GM23338 (cell line): ENCODE measurements at regions not wholly inside any gene's neighbourhood (a gene's known extent, or its start where the extent isn't known, plus 50 kb on each side); places are given as distances from the start of the nearest gene placed in this dataset.

Experiments used
- ATAC-seq: fragments of 200-7000 bp; cut with Tn5 transposase; 3 replicates; pipeline ENCODE4 v1.9.1; 2020
- DNase-seq: peaks from one replicate; pipeline ENCODE4 v3.0.0-alpha.2; 2015; ENCODE audit warnings: low spot score
- H2AFZ ChIP-seq: fragments of 200-600 bp; sonication (generic); 2 replicates; pipeline ENCODE4 v1.8.0; 2016; ENCODE audit warnings: antibody characterized with exemption, mild to moderate bottlenecking, moderate library complexity
- H3F3A ChIP-seq: fragments of 200-600 bp; sonication (generic); replicated peaks from 2 replicates; pipeline ENCODE4 v1.8.0; 2017; ENCODE audit warnings: antibody characterized with exemption, mixed run types, low read depth
- H3K27ac ChIP-seq: fragments of 200-600 bp; sonication (generic); 2 replicates; pipeline ENCODE4 v1.6.1; 2016; ENCODE audit warnings: low read depth
- H3K27me3 ChIP-seq: fragments of 200-600 bp; sonication (generic); 2 replicates; pipeline ENCODE4 v1.8.0; 2016; ENCODE audit warnings: mild to moderate bottlenecking, mixed run types, moderate library complexity; ENCODE audit not compliant: insufficient read depth
- H3K36me3 ChIP-seq: fragments of 200-600 bp; sonication (generic); 2 replicates; pipeline ENCODE4 v1.8.0; 2016; ENCODE audit warnings: mild to moderate bottlenecking; ENCODE audit not compliant: insufficient read depth
- H3K4me1 ChIP-seq: fragments of 200-600 bp; sonication (generic); 2 replicates; pipeline ENCODE4 v1.8.0; 2016; ENCODE audit warnings: mild to moderate bottlenecking, moderate library complexity; ENCODE audit not compliant: insufficient read depth
- H3K4me2 ChIP-seq: fragments of 200-600 bp; sonication (generic); 2 replicates; pipeline ENCODE4 v1.7.1; 2017; ENCODE audit warnings: mixed run types
- H3K4me3 ChIP-seq: fragments of 200-600 bp; sonication (generic); 2 replicates; pipeline ENCODE4 v1.6.1; 2016; ENCODE audit warnings: mixed run types
- H3K79me2 ChIP-seq: fragments of 200-600 bp; sonication (generic); replicated peaks from 2 replicates; pipeline ENCODE4 v1.8.0; 2017; ENCODE audit warnings: mild to moderate bottlenecking; ENCODE audit not compliant: insufficient read depth
- H3K9me2 ChIP-seq: fragments of 200-600 bp; sonication (generic); 2 replicates; pipeline ENCODE4 v1.8.0; 2017; ENCODE audit not compliant: insufficient read depth
- H4K20me1 ChIP-seq: fragments of 200-600 bp; sonication (generic); replicated peaks from 2 replicates; pipeline ENCODE4 v1.8.0; 2017; ENCODE audit warnings: mild to moderate bottlenecking; ENCODE audit not compliant: insufficient read depth
- H3K27ac Mint-ChIP-seq: 2 replicates; pipeline ENCODE4 v1.8.0; 2020; ENCODE audit warnings: inconsistent platforms, mild to moderate bottlenecking, moderate library complexity, mixed read lengths
- H3K27me3 Mint-ChIP-seq: 3 replicates; pipeline ENCODE4 v1.8.0; 2022; ENCODE audit warnings: low read depth, mild to moderate bottlenecking, moderate library complexity, mixed read lengths, inconsistent platforms; ENCODE audit not compliant: insufficient read depth, poor library complexity
- H3K36me3 Mint-ChIP-seq: 3 replicates; pipeline ENCODE4 v1.8.0; 2021; ENCODE audit warnings: low read depth, mild to moderate bottlenecking, inconsistent platforms, moderate library complexity, mixed read lengths
- H3K4me1 Mint-ChIP-seq: 3 replicates; pipeline ENCODE4 v1.8.0; 2020; ENCODE audit warnings: mild to moderate bottlenecking, inconsistent platforms, mixed read lengths
- H3K4me3 Mint-ChIP-seq: 3 replicates; pipeline ENCODE4 v1.8.0; 2021; ENCODE audit warnings: moderate library complexity, mild to moderate bottlenecking, inconsistent platforms, mixed read lengths
- H3K9me3 Mint-ChIP-seq: 3 replicates; pipeline ENCODE4 v1.8.0; 2020; ENCODE audit warnings: moderate library complexity, mild to moderate bottlenecking, inconsistent platforms, mixed read lengths
- CREB1 ChIP-seq: fragments of 250-450 bp; sonication (Bioruptor Pico); IDR thresholded peaks from 2 replicates; pipeline ENCODE4 v1.5.0; 2020; ENCODE audit warnings: low read depth, mild to moderate bottlenecking, moderate library complexity
- EZH2phosphoT487 ChIP-seq: fragments of 200-600 bp; sonication (generic); IDR thresholded peaks from one replicate; pipeline ENCODE4 v1.8.1; 2018; ENCODE audit warnings: antibody characterized with exemption; ENCODE audit not compliant: unreplicated experiment
- JUNB ChIP-seq: IDR thresholded peaks from one replicate; pipeline ENCODE4 v1.6.1; 2016; ENCODE audit warnings: antibody characterized with exemption; ENCODE audit not compliant: unreplicated experiment
- NANOG ChIP-seq: IDR thresholded peaks from 2 replicates; pipeline ENCODE4 v1.6.1; 2016; ENCODE audit warnings: antibody characterized with exemption, borderline replicate concordance
- STAT1 ChIP-seq: IDR thresholded peaks from one replicate; pipeline ENCODE4 v1.6.1; 2016; ENCODE audit warnings: antibody characterized with exemption; ENCODE audit not compliant: unreplicated experiment
- ZNF114 ChIP-seq: fragments of 250-450 bp; sonication (Bioruptor Pico); IDR thresholded peaks from 2 replicates; pipeline ENCODE4 v1.5.0; 2020; ENCODE audit warnings: mild to moderate bottlenecking, moderate library complexity
- ZNF331 ChIP-seq: fragments of 250-450 bp; sonication (Bioruptor Pico); IDR thresholded peaks from 2 replicates; pipeline ENCODE4 v1.5.0; 2020; ENCODE audit warnings: low read depth, mild to moderate bottlenecking, moderate library complexity
- TF ChIP-seq, protein P1 (sequence below), 2 experiments: fragments of 200-600 bp in 1 of 2; sonication (generic) in 1 of 2; conservative IDR thresholded peaks; 2 replicates each; pipeline versions ENCODE4 v1.5.1 to v1.6.1; 2016 to 2017; ENCODE audit warnings: antibody characterized with exemption in 2 of 2, low read depth in 2 of 2, mild to moderate bottlenecking in 2 of 2, moderate library complexity in 1 of 2
- TF ChIP-seq, protein P2 (sequence below): IDR thresholded peaks from 2 replicates; pipeline ENCODE4 v1.6.1; 2016; ENCODE audit warnings: antibody characterized with exemption
- TF ChIP-seq, protein P3 (sequence below): IDR thresholded peaks from one replicate; pipeline ENCODE4 v1.6.1; 2018; ENCODE audit warnings: antibody characterized with exemption; ENCODE audit not compliant: unreplicated experiment

DNA sequence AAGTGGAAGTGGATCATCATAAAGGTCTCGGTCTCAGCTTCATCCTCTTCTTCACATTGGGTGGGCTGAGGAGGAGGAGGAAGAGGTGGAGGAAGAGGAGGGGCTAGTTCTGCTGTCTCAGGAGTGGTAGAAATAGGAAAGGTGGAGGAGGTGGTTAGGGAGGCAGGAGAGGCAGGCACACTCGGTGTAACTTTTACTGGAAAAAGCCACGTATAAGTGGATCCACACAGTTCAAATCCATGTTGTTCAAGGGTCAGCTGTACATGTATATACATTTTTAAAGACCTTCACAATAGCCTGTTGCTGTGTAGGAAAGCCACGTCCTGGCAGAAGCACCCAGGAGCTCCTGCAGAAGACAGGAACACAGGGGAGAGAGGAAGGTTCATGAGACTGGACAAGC is 110.3 kb upstream of the RAB12 start:
- H3K36me3 Mint-ChIP-seq: no peaks in the 10 kb centered on the region
- no peak overlapping the region for H3K27ac Mint-ChIP-seq
- peaks cover 11% of the 10 kb centered on the region for H3K27me3 Mint-ChIP-seq
- no peaks in the 10 kb centered on the region for H3K79me2 ChIP-seq
- no peak overlapping the region for H3K4me3 Mint-ChIP-seq
- ATAC-seq: no peak
- H3F3A ChIP-seq: no peaks in the 10 kb centered on the region
- no peaks in the 10 kb centered on the region for H4K20me1 ChIP-seq
- H3K4me2 ChIP-seq: no peak overlapping the region
- no peaks in the 10 kb centered on the region for H3K4me1 ChIP-seq
- H3K4me3 ChIP-seq: no peak overlapping the region
- no peak for DNase-seq
- H3K9me2 ChIP-seq: no peaks in the 10 kb centered on the region
- H3K9me3 Mint-ChIP-seq: peaks cover 10% of the 10 kb centered on the region
- TF ChIP-seq, protein P1, sequence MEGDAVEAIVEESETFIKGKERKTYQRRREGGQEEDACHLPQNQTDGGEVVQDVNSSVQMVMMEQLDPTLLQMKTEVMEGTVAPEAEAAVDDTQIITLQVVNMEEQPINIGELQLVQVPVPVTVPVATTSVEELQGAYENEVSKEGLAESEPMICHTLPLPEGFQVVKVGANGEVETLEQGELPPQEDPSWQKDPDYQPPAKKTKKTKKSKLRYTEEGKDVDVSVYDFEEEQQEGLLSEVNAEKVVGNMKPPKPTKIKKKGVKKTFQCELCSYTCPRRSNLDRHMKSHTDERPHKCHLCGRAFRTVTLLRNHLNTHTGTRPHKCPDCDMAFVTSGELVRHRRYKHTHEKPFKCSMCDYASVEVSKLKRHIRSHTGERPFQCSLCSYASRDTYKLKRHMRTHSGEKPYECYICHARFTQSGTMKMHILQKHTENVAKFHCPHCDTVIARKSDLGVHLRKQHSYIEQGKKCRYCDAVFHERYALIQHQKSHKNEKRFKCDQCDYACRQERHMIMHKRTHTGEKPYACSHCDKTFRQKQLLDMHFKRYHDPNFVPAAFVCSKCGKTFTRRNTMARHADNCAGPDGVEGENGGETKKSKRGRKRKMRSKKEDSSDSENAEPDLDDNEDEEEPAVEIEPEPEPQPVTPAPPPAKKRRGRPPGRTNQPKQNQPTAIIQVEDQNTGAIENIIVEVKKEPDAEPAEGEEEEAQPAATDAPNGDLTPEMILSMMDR (conservative IDR thresholded peaks at IDR 0.05; ENCODE audit: low read depth in 2 of 2): no peak
- TF ChIP-seq JUNB: no peak
- H3K27ac ChIP-seq: no peak overlapping the region
- 0 out of 3 replicates have a peak, but pooled peaks cover 2% of the 10 kb centered on the region for H3K4me1 Mint-ChIP-seq
- no peaks in the 10 kb centered on the region for H3K27me3 ChIP-seq
- no peaks in the 10 kb centered on the region for H3K36me3 ChIP-seq
- H2AFZ ChIP-seq: no peak overlapping the region

DNA sequence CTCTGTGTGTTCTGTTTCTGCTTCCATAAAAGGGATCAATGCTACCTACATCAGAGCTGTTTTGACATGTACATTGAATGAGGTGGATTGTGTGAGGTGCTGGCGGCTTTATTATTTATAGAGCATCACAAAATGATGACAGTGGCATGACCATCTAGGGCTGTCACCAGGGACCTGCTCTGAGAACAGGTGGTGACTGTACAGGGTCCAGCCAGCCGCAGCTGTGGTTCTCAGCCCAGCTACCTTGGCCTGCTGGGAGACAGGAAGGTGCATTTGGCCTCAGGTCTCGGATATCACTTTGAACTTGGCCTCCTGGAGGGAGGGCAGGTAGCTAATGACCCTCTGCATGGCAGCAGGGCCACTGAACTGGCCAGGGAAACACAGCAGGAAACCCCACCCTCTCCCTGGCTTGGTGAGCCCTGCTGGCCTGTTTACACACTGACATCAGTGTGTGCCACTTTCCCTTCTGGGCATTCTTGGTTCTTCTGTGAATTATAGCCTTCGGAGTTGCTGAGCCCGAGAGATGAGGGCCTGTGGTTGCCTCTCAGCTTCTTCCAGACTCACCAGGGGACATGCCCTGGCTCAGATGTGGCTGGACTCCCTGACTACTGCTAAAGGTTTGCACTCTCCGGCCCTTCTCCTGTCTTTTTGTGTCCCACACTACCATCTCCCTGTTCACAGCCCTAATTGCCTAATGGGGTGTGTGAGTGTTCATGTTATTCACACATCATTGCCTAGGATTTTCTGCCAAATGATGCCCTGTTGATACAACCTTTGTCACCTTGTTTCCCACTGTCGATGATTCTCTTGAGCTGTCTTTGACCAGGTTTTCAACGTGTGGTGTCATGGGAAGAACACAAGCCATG is 109.2 kb upstream of the RAB12 start:
- Histone ChIP-seq H3K79me2 (no peaks in the 10 kb centered on the region), H3K4me2 (no peak overlapping the region), H3K27me3 (no peaks in the 10 kb centered on the region), H3F3A (no peaks in the 10 kb centered on the region), H3K9me2 (no peaks in the 10 kb centered on the region), H3K36me3 (no peaks in the 10 kb centered on the region), H2AFZ (no peak overlapping the region), H3K27ac (no peak overlapping the region), H3K4me3 (no peak overlapping the region), H3K4me1 (no peaks in the 10 kb centered on the region), H4K20me1 (no peaks in the 10 kb centered on the region)
- peaks cover 10% of the 10 kb centered on the region for H3K9me3 Mint-ChIP-seq
- ATAC-seq: no peak
- H3K36me3 Mint-ChIP-seq: no peaks in the 10 kb centered on the region
- 0 out of 3 replicates have a peak, but pooled peaks cover 2% of the 10 kb centered on the region for H3K4me1 Mint-ChIP-seq
- H3K27ac Mint-ChIP-seq: no peak overlapping the region
- H3K4me3 Mint-ChIP-seq: no peak overlapping the region
- no peak for DNase-seq
- peaks cover 7% of the 10 kb centered on the region for H3K27me3 Mint-ChIP-seq
- TF ChIP-seq EZH2phosphoT487 (no peak), CREB1 (CRISPR knock-in tag) (no peak), ZNF331 (no peak), JUNB (no peak), ZNF114 (CRISPR knock-in tag) (no peak), STAT1 (no peak), NANOG (no peak)
- TF ChIP-seq, protein P2, sequence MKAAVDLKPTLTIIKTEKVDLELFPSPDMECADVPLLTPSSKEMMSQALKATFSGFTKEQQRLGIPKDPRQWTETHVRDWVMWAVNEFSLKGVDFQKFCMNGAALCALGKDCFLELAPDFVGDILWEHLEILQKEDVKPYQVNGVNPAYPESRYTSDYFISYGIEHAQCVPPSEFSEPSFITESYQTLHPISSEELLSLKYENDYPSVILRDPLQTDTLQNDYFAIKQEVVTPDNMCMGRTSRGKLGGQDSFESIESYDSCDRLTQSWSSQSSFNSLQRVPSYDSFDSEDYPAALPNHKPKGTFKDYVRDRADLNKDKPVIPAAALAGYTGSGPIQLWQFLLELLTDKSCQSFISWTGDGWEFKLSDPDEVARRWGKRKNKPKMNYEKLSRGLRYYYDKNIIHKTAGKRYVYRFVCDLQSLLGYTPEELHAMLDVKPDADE: no peak
- TF ChIP-seq, protein P1 (conservative IDR thresholded peaks at IDR 0.05; ENCODE audit: low read depth in 2 of 2): no peak
- TF ChIP-seq, protein P3, sequence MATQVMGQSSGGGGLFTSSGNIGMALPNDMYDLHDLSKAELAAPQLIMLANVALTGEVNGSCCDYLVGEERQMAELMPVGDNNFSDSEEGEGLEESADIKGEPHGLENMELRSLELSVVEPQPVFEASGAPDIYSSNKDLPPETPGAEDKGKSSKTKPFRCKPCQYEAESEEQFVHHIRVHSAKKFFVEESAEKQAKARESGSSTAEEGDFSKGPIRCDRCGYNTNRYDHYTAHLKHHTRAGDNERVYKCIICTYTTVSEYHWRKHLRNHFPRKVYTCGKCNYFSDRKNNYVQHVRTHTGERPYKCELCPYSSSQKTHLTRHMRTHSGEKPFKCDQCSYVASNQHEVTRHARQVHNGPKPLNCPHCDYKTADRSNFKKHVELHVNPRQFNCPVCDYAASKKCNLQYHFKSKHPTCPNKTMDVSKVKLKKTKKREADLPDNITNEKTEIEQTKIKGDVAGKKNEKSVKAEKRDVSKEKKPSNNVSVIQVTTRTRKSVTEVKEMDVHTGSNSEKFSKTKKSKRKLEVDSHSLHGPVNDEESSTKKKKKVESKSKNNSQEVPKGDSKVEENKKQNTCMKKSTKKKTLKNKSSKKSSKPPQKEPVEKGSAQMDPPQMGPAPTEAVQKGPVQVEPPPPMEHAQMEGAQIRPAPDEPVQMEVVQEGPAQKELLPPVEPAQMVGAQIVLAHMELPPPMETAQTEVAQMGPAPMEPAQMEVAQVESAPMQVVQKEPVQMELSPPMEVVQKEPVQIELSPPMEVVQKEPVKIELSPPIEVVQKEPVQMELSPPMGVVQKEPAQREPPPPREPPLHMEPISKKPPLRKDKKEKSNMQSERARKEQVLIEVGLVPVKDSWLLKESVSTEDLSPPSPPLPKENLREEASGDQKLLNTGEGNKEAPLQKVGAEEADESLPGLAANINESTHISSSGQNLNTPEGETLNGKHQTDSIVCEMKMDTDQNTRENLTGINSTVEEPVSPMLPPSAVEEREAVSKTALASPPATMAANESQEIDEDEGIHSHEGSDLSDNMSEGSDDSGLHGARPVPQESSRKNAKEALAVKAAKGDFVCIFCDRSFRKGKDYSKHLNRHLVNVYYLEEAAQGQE: no peak
